Stomach (tissue), 8 donors: ENCODE measurements at regions not wholly inside any gene's neighbourhood (a gene's known extent, or its start where the extent isn't known, plus 50 kb on each side); places are given as distances from the start of the nearest gene placed in this dataset.

ENCODE experiments used
- DNase-seq, 2 donors: peaks; one replicate each; pipeline versions ENCODE4 v3.0.0 to v3.0.0-alpha.2; 2013 to 2019
- H3K27ac ChIP-seq, 5 donors: fragments of 200-600 bp in 4 of 5; sonication (generic) in 4 of 5; one replicate each; pipeline ENCODE4 v1.5.1; 2013 to 2019; ENCODE audit warnings: mild to moderate bottlenecking in 1 of 5, moderate library complexity in 1 of 5
- H3K27me3 ChIP-seq, 3 donors: fragments of 200-600 bp; sonication (generic); one replicate each; pipeline ENCODE4 v1.5.1; 2017 to 2019; ENCODE audit warnings: mixed run types in 1 of 3
- H3K36me3 ChIP-seq, 4 donors: fragments of 200-600 bp; sonication (generic); 1 replicate in 3 of 4; 2 replicates in 1 of 4; pipeline ENCODE4 v1.5.1; 2016 to 2019
- H3K4me1 ChIP-seq, 4 donors: fragments of 200-600 bp; sonication (generic); one replicate each; pipeline ENCODE4 v1.5.1; 2016 to 2019
- H3K4me3 ChIP-seq, 4 donors: fragments of 200-600 bp; sonication (generic) in 3 of 4; one replicate each; pipeline ENCODE4 v1.5.1; 2016 to 2019; ENCODE audit warnings: mild to moderate bottlenecking in 1 of 4
- H3K9me3 ChIP-seq, 4 donors: fragments of 200-600 bp; sonication (generic); one replicate each; pipeline ENCODE4 v1.5.1; 2016 to 2019
- EP300 ChIP-seq: sonication (generic); formaldehyde crosslinking; IDR thresholded peaks from one replicate; pipeline ENCODE4 v1.6.1; 2017; ENCODE audit warnings: antibody characterized with exemption
- POLR2A ChIP-seq, 4 donors: fragments of 450-650 bp; IDR thresholded peaks; one replicate each; pipeline ENCODE4 v1.6.1; 2016; ENCODE audit warnings: antibody characterized with exemption in 4 of 4, control low read depth in 2 of 4, mild to moderate bottlenecking in 1 of 4, moderate library complexity in 1 of 4
- POLR2AphosphoS5 ChIP-seq, 3 donors: sonication (generic); formaldehyde crosslinking; IDR thresholded peaks; one replicate each; pipeline ENCODE4 v1.6.1; 2016; ENCODE audit warnings: antibody characterized with exemption in 3 of 3
- WGBS, 5 donors: extraction: QIAGEN DNeasy Blood & Tissue Kit in 3 of 5; methylation state at CpG; one replicate each; pipeline versions ENCODE4 v1.1.5 to v1.1.7; 2013 to 2018; 5-methylcytosine and 5-hydroxymethylcytosine counted together
- intact Hi-C: fragments of 100-400 bp; cut with DNase I; formaldehyde crosslinking; loops from one replicate; pipeline ENCODE4 v1.15.1; 2023; ENCODE audit warnings: low total_unique reads
- TF ChIP-seq, protein P1 (sequence below), 7 experiments: fragments of 450-650 bp in 4 of 7; fragments of 200-600 bp in 3 of 7; sonication (generic) in 3 of 7; IDR thresholded peaks; one replicate each; pipeline ENCODE4 v1.5.1; 2016 to 2019; ENCODE audit warnings: antibody characterized with exemption in 7 of 7, control low read depth in 2 of 7, mild to moderate bottlenecking in 1 of 7
- donor health status: healthy with polysubstance abuse.
- donor health status: Bipolar disorder and iron deficiency.
- donor health status: healthy.

- TF ChIP-seq, protein P1, sequence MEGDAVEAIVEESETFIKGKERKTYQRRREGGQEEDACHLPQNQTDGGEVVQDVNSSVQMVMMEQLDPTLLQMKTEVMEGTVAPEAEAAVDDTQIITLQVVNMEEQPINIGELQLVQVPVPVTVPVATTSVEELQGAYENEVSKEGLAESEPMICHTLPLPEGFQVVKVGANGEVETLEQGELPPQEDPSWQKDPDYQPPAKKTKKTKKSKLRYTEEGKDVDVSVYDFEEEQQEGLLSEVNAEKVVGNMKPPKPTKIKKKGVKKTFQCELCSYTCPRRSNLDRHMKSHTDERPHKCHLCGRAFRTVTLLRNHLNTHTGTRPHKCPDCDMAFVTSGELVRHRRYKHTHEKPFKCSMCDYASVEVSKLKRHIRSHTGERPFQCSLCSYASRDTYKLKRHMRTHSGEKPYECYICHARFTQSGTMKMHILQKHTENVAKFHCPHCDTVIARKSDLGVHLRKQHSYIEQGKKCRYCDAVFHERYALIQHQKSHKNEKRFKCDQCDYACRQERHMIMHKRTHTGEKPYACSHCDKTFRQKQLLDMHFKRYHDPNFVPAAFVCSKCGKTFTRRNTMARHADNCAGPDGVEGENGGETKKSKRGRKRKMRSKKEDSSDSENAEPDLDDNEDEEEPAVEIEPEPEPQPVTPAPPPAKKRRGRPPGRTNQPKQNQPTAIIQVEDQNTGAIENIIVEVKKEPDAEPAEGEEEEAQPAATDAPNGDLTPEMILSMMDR (IDR thresholded peaks at IDR 0.05), result no peak
- TF ChIP-seq POLR2A (IDR thresholded peaks at IDR 0.05), result no peak
- no peak for TF ChIP-seq POLR2AphosphoS5 (IDR thresholded peaks at IDR 0.05)
- no peak for TF ChIP-seq EP300
- H3K27ac ChIP-seq, result no peak overlapping the region
- DNase-seq, result no peak
- 74 to 86% (median 80%) methylated on average over 7 of the region's 7 CpGs for WGBS, 5 donors
- peaks cover 0 to 29% (median 0%) of the 10 kb centered on the region in 3 donors for H3K27me3 ChIP-seq
- no peaks in the 10 kb centered on the region for H3K36me3 ChIP-seq
- intact Hi-C loops, result no loop called here
- peaks cover 0 to 5% (median 0%) of the 10 kb centered on the region in 4 donors for H3K9me3 ChIP-seq
- H3K4me3 ChIP-seq, result no peak overlapping the region
- H3K4me1 ChIP-seq, result no peaks in the 10 kb centered on the region
These were observed 201.0 kb downstream of the EMX2 start for GRCh38 chr10:117743509-117743908.

- TF ChIP-seq EP300 (no peak), POLR2A (IDR thresholded peaks at IDR 0.05) (no peak), POLR2AphosphoS5 (IDR thresholded peaks at IDR 0.05) (no peak)
- TF ChIP-seq, protein P1 (IDR thresholded peaks at IDR 0.05), result no peak
- Histone ChIP-seq H3K4me3 (no peak overlapping the region), H3K9me3 (peaks cover 0 to 5% (median 0%) of the 10 kb centered on the region in 4 donors), H3K27ac (no peak overlapping the region), H3K4me1 (no peaks in the 10 kb centered on the region), H3K27me3 (peaks cover 0 to 38% (median 0%) of the 10 kb centered on the region in 3 donors), H3K36me3 (no peaks in the 10 kb centered on the region)
- intact Hi-C loops, result no loop called here
- 74 to 84% (median 76%) methylated on average over 2 of the region's 2 CpGs for WGBS, 5 donors
- no peak for DNase-seq
These were observed 202.8 kb downstream of the EMX2 start for GRCh38 chr10:117745301-117745700.

DNA sequence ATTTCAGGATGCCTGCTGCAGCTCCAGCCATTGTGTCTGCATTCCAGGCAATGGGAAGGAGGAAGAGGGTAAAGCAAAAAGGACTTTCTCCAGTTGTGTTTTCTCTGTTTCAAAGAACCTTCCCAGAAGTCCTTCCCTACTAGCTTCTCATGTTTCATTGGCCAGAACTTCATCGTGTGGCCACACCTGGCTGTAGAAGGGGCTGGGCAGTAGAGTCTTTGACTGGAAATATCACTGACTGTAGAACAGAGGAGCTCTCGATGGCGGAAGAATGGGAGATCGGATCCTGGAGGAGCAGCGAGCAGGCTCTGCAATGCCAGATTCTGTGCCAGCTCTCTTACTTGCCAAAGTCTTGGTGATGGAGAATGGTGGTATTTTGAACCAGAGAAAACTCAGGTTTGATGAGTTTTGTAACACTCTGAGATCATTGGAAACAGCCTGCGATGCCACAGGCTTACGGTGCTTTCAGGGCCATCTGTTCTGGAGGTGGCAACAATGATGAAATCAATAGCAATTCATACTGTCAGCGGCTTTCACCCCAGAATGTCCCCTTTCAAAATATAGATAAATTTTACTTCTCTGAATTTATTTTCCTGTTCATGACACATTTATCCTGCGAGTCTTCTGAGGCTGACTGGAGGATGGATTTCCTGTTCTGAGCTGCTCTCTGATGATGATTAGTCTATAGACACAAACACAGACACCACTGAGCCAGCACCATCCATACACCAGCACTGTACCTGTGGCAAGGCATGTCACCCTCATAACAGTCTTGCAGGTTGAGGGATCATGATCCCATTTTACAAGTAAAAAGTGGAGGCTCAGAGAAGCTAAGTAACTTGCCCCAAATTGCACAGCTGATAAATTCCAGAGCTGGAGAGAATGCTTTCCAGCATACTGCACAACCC lies 204.2 kb downstream of the EMX2 start:
- no peak for TF ChIP-seq EP300
- Histone ChIP-seq H3K27me3 (peaks cover 0 to 26% (median 0%) of the 10 kb centered on the region in 3 donors), H3K36me3 (no peaks in the 10 kb centered on the region), H3K4me3 (no peak overlapping the region), H3K9me3 (peaks cover 0 to 5% (median 0%) of the 10 kb centered on the region in 4 donors), H3K4me1 (no peaks in the 10 kb centered on the region), H3K27ac (no peak overlapping the region)
- 78 to 88% (median 84%) methylated on average over 9 of the region's 9 CpGs for WGBS, 5 donors
- no peak for DNase-seq
- intact Hi-C loops, result no loop called here

DNA sequence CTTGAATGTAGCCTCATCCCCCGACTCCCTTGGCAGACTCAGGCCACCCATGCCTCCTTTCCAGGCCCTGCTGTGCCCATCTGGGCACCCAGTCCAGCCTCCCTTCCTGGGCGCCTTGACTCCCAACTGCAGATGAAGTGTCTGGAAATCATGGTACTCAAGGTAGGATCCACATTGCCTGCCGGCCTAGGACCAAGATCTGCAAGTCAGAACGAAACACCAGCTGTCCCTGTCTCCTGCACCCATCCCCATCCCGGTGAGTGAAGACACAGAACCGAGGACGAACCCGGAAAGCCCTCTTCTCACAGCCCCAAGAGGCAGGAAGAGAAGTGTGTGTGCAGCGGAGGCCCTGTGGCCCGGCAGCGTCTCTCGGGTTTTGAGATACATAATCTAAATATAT lies 205.1 kb downstream of the EMX2 start:
- H3K27ac ChIP-seq, result no peak overlapping the region
- H3K4me3 ChIP-seq, result no peak overlapping the region
- no peak for DNase-seq
- no peak for TF ChIP-seq EP300
- TF ChIP-seq, protein P1 (IDR thresholded peaks at IDR 0.05), result no peak
- no peak for TF ChIP-seq POLR2A (IDR thresholded peaks at IDR 0.05)
- TF ChIP-seq POLR2AphosphoS5 (IDR thresholded peaks at IDR 0.05), result no peak
- H3K27me3 ChIP-seq, result peaks cover 0 to 24% (median 0%) of the 10 kb centered on the region in 3 donors
- 77 to 89% (median 82%) methylated on average over 11 to 12 of the region's 12 CpGs for WGBS, 5 donors
- intact Hi-C loops, result no loop called here
- H3K9me3 ChIP-seq, result peaks cover 0 to 5% (median 0%) of the 10 kb centered on the region in 4 donors
- no peaks in the 10 kb centered on the region for H3K36me3 ChIP-seq
- H3K4me1 ChIP-seq, result no peaks in the 10 kb centered on the region

DNA sequence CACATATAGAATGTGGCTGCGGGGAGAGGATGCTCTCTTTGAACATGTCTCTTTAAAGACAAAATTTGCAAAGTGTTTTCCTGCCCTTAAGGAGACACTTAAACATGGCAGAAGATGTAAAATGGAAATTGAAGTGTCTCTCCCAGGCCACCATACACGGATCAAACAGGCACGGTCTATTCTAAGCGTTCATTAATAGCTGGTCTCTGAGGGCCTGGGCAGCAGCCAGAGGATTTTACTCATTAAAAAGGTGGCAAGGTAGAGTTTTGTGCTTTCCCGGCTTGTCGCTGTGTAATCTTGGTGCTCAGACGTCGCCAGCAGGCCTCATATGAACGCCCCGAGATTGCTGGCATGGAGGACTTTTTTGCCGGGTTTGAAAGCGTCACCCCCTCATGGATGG lies 205.5 kb downstream of the EMX2 start:
- intact Hi-C loops, result no loop called here
- Histone ChIP-seq H3K4me1 (no peaks in the 10 kb centered on the region), H3K9me3 (peaks cover 0 to 5% (median 0%) of the 10 kb centered on the region in 4 donors), H3K27ac (no peak overlapping the region), H3K4me3 (no peak overlapping the region), H3K27me3 (peaks cover 0 to 21% (median 0%) of the 10 kb centered on the region in 3 donors), H3K36me3 (no peaks in the 10 kb centered on the region)
- TF ChIP-seq POLR2AphosphoS5 (IDR thresholded peaks at IDR 0.05) (no peak), POLR2A (IDR thresholded peaks at IDR 0.05) (no peak), EP300 (no peak)
- TF ChIP-seq, protein P1 (IDR thresholded peaks at IDR 0.05), result no peak
- 82 to 90% (median 88%) methylated on average over 12 of the region's 12 CpGs for WGBS, 5 donors
- DNase-seq, result no peak
